ENCODE measurements at regions not wholly inside any gene's neighbourhood (a gene's known extent, or its start where the extent isn't known, plus 50 kb on each side); places are given as distances from the start of the nearest gene placed in this dataset.
A peak's percentile ranks its signal among the peaks of the same experiment; 100 is the strongest.

DNA sequence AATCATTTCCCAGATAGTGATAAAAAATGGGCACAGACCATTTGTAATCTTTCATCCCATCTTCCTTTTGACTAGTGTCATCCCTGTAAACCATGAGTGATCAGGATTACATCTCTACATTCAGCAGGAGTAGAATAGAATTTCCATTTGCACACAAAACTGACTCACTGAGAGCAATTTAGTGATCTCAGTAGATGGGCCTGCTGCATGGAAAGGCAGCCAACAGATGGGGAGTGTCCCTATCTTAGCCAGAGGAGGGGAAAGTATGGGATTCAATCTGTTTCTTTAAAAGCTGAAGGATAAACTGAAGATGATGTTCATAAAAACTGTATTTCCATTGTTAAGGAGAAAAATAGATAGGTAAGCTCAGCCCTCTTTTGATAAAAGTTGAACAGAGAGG lies 441.7 kb downstream of the ZNF521 start:
- DNase-seq: no peak

DNA sequence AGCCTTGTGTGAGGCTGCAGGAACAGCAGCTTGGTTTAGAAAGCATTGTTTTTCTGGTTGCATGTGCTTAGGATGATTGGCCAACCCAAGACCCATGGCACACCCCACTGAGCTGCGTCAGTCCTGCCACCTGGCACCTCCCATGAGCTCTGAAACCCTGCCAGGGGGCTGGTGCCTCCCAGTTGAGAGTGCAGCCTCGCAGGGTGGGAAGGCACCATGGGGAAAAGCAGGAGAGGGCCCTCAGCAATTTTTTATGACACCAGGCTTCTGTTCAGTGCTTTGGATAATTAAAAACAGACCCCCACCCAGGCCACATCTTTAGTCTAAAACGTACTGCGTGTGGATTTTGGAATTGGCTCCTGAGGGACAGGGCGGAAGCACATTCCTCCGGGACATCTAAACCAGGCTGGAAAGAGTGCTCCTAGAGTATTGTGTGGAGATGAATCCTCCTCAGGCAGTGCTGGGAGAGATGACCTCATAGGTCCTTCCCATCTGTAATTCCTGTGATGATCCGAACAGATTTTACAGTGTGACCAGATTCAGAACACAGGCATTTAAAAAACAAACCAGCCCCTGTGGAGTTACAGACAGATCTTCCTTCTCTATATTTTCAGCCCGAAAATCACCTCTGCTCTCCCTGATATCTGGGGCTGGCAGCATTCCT lies 438.3 kb downstream of the ZNF521 start:
- peak in 1 of 14 donors; percentile 72 for DNase-seq

DNA sequence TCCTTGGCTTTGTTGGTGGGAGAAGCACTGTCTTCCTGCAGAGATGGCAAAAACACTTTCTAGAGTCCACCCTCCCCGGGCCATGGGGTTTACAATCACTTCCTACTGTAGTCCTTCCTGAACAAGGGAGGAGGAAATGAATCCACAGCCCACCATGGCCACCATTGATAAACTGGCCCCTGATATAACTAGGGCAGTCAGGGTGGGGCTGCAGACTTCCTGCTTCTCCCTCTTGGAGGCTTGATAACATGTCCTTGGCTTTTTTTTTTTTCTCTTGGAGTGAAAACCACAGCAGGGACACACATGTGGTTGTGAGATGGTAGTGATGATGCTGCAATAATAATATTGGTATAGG lies 437.8 kb downstream of the ZNF521 start:
- DNase-seq: no peak

DNA sequence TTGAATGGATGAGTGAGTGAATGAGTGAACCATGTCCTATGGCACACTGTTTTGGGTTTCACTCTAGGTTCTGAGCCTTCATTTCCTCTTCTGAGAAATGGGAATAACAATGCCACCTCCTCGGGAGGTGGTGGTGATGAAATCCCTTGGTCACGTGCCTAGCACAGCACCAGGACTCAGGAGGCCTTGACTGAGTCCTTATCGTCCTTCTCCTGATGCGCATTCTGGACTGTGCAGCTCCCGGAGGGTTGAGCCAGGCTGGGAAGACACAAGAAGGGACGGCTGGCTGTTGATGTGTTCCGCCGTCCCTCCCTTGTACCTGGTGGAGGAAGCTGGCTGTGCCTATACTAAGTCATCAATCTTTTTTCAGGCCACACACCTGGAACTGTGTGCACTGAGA lies 437.3 kb downstream of the ZNF521 start:
- no peak for DNase-seq

DNA sequence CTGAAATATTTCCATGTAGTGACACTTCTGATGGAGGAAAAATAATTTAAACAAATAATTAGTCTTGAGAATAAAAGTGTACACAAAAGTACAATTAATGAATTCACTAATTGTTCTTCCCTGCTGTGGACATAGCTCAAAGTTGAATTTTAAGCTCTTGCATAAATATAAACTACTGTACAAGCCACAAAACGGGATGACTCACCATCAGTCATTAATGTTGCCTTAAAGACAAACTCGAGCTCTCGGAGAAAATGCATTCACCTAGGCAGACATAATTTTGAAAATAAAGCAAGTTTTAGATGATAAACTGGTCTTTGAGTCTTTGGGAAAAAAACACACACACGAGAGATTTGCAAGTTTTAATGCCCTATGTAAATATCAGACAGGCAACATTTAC lies 436.4 kb downstream of the ZNF521 start:
- DNase-seq: no peak

DNA sequence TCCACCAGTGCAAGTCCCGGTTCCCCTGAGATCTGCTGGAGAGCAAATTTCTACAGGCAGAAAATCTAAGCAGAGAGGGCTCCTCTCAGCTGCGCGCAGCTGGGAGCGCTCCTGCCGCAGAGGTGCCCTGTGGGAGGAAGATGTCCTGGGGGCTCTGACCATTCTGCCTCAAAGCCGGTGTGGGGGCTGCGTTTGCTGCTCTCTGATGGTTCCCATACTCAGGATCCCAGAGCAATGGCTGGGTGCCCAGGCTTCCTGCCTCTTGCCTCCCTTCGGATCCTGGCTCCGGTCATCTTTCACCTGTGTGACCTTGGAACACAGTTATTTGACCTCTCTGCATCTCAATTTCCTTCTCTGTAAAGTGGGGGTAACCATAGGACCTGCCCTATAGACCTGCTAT lies 434.2 kb downstream of the ZNF521 start:
- DNase-seq: no peak

DNA sequence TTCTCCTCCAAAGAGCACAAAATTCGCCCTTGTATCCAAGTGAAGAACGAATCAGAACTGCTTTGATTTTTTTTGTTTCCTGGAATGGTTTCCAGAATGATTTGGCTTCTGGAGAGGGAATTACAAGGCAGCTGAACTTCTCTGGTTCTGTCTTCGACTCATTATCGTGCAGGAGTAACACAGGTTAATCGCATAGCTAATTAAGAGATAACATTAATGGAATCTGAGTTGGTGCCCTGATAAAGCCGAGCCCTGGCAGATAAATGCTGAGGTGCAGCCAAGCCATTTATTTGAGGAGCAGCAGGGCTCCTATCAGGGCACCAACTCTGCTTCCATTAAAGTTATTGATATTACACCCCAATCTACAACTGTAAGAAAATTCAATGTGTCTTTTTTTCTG lies 433.7 kb downstream of the ZNF521 start:
- DNase-seq: peak in 1 of 14 donors; percentile 60

DNA sequence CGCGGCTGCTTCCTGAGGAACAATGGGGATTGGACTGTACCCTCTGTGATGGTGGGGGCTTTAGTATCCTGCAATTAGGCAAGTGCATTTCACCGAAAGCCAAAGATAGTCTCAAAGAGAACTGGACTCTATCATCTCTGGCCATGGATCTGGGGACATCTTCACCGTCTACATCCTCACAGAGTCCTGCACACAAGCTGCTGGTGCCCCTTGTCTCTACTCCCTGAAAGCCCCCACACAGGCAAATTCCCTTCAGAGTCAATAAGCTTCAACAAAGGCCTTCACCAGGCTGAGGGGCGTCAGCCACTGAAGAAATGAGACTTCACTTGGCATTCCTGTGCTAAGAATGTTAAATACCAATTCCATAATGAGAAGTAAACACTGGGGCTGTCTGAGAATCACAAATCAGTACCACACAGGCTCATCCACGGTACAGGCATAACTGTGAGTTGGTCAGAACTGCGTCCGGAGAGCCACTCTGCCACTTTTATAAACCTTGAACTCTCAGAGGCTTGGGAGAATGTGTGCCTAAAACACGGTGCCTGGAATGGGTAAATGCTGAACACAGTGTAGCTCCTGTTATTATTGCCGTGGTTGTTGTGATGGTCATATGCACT lies 432.7 kb downstream of the ZNF521 start:
- no peak for DNase-seq

DNA sequence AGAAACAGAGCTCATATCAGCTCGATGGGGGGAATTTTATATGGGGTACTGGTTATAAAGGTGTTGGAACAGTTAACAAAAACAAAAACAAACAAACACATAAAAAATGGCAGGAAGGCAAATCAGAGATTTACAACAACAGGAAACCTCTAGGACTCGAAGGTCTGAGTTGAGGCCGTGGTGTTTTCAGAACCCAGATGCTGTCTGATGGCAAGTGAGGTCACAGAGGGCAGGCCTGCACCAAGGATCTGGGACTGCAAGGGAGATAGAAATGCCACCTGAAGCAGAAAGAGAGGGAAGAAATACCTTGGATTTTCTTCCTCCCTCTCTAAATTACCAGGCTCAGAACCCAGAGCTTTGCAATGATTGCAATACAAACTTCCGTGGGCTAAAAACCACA lies 429.5 kb downstream of the ZNF521 start:
- DNase-seq: no peak

DNA sequence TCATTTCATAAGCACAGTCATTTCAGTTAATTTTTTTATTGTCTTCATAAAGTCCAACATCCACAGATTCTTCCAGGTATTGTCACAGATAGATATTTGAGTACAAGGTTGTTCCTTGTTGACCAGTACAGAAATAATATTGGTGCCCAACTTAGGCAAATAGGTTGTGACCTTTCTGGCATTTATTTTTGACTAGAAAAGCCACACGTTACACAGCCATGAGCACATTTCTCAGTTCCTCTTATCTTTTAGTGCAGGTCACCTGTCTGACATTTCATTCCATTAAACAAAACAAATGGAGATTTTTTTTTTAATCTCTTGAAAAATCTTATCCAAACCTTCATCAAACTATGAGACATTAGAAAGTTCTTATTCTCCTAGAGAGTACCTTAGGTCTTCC lies 428.8 kb downstream of the ZNF521 start:
- no peak for DNase-seq

DNA sequence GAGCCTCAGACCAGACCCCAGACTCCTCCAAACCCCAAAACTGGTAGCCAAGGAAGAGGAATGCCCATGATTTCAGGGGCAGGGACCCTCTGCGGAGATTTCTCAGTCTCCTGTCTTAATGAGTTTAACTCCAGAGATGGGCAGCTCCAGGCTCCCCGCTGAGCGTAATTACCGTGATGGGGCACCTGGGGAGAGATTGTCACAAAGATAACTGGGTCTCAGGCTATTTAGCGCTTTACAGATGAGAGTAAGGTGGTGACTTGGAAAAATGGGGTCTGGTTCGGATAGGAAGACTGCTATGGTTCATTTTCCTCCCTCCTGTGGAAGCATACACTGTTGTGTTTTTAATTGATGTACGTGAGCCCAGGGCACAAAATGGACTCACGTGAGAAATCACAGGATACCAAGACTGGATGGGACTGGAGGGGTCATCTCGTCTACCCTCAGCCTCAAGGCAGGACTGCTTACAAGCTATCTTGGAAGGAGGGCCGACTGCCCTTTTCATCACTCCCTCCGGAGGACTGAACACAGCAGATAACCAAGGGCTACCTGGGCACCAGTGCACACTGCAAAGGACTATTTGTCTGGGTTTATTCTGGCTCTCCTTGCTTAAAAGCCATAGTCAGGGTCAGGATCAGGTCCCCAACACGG lies 427.8 kb downstream of the ZNF521 start:
- no peak for DNase-seq

DNA sequence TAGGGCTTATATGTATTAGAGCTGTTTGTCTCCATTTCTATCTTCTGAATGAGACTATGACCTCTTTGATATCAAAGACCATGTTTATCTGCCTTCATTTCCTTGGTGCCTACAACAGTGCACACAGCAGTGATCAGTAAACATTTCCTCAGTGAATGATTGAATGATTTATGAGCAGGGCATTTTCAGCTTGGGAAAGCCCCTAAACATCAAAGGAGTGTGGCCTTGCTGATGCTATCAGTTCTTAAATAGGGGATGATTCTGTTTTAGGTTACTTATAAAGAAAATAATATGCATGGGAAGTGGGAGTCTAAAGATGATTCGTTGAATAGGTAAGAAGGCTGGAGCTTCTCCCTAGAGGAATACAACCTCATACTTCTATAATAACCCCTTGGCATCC lies 425.3 kb downstream of the ZNF521 start:
- no peak for DNase-seq

DNA sequence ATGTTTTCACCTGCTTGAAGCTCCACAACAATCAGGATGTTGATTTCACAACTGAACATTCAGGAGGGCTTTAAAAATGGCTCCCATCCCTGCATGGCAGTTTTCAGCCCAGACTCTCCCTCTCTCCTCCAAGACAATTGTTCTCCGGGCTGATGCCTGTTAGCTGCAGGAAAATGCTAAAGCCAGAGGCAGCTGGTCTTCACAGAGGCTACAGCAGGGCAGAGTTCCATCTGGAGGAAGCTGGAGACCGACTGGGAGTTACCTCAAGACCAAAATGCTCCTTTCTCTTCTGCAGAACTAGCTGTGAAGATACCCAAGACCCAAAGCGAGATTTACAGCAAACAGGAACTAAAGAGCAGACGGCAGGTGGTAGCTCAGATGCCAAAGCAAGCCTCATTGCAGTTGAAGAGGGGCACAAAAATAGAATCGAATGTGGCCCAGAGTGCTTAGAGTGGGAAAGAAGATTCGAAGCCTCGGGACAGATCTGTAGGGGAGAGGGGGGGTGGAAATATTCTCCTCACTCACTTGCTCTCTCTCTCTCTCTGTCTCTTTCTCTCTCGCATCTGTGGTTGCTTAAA lies 423.6 kb downstream of the ZNF521 start:
- peak in 1 of 14 donors; percentile 13 for DNase-seq

DNA sequence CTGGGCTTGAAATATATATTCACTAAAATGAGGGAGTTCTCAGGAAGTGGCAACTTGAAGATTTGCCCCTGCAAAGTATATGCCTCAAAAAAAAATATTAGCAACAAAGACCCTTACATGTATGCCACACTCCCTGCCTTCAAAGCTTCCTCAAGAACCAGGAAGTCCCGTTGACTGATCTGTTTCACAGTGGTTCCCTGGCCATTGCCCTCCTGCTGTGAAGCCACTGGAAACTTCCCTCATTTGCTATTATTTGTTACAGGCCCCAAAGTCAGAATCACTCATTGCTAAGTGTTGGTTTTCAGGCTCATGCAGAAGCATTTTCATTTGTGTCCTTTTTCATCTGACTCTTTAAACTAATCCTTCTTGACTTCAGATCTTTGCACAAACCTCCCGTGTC lies 421.5 kb downstream of the ZNF521 start:
- no peak for DNase-seq

DNA sequence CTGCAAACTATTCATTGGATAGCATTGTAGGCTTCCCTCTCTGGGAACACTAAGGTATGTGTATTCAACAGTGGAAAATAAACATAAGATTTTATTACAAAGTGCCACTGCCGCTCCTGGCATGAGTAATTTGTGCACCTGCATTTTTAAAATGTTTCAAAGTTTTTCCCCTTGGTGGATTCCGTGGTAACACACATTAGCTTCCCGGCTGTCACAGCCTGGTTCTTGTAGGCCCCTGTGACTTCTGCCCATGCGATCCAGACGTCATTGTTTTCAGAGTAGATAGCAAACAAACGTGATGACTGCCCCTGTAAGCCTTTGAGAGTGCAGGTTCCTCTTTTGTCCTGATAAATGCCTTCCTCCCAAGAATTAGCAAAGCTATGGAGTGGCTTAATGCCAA lies 421.0 kb downstream of the ZNF521 start:
- DNase-seq: no peak

DNA sequence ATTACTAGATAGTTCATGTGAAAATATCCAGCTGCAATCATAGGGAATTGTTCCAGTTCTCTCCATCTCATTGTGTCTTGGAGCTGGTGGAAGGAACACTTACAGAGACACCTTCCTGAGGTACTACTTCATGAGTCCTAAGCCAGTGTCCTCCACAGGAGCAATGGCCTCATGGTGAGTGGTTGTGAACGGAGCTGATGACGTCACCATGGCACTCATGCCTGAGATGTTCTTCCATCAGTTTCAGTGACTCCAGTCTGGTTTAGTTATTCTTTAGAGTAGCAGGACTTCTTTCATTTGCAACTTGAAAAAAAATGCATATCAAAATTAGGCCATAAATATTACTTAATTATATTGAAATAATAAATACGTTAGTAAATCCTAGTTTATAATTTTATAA lies 418.6 kb downstream of the ZNF521 start:
- no peak for DNase-seq

DNA sequence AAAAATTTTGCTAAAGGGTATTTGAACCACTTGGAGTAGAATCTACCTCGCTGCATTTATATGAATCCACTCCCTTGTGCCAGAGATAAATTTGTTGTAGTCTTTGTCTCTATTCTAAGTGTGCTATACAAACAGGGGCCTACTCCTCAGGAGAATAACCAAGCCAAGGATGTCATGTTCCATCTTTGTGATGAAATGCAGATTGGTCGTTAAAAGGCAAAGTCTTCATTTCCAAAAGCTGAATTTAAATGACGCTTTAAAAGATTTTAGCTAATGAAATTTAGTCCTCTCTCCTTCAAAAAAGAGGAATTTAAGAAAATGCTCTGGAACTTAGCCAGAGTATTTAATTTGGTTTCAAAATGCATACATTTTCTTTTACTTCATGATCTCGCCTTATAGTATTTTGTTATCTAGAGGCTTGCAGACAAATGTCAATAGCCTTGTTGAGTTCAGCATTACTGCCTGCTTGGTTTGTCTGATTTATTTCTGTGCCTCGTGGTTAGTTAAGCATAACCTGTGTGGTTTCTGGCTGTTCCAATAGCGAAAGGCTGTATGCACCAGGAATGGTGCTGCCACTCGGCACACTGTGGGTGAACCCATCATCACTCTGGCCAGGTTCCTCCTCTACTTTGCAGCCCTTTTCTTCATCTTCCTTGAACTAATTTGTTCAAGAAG lies 417.6 kb downstream of the ZNF521 start:
- no peak for DNase-seq

DNA sequence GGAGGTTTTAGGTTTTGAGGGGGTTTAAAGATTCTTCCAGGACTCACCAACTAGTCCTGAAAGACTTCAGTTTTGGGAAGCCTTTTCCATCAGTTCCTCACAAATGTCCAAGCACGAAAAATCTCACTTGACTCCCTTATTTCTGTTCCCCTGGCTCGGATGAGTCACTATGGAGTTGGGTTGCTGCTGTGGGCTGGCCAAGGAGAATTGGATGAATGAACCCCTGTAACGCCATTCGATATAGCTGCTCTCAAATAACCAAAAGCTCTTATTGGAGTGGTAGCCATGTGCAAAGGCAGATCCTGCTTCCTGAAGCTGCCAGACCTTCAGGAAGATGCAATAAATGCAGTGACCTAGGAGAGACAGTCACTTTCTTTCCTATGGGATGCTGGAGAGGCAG lies 417.0 kb downstream of the ZNF521 start:
- no peak for DNase-seq

DNA sequence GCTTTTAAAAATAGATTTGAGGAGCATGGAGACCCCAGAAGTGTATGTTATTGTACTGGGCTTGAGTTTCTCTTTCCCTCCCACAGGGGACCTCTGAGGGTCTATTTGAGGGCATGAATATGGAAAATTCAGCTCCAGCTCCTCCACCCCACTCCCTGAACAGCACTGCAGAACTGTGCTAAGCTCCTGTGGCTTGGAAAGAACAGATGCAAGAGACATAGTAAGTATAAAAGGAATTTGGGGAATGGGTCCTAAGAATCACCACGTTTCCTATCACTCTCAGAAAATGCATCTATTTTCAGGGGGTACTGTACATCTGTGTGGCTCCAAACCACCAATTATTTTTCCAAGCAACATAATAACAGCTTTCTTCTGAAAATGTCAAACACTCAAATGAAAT lies 416.1 kb downstream of the ZNF521 start:
- DNase-seq: no peak

DNA sequence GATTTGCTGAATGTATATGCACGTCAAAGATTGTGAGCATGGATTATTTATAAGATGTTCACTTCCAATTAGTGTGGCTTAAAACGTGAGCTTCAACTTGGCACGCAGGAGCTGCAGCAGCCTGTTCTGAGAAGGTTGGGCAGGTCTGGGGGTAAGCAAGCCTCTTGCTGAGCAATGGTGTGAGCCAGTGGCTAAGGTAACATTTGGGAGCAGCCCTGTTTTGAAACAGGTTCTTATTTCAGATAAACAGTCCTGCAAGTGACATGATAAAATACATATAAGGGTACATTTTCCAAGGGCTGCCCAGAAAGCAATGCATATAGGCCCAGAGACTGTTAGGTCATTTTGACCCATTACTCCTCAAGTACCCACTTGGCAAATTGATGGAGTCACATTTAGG lies 415.3 kb downstream of the ZNF521 start:
- no peak for DNase-seq

DNA sequence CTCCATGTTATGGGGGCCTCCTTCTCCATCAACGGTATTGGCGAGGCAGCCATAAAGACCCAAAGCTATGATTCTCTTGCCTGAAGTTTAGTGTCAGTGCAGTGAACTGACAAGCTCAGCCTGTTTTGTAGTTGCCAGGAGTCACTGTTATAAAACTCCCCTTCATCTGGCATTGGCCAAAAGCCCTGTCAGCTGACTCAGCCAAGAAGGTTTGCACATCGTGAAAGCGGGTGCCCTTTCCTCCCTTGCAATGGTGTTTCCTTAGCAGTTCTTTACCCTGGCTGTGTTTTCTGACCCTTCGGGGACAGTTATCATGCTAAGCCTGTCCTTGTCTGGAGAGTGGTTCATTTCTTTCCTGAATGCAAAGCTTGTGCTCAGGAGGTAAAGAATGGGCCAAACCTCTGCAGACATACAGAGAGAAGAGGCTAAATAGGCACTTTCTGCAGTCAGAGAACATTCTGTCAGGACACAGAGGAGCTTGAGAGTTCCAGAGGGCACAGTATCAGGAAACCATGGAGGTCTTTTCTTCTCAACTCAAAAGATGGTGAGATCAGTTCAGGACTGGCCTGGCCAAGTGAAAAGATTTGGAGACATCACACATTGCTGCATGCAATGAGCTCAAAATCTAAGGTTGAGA lies 414.2 kb downstream of the ZNF521 start:
- DNase-seq: peak in 6 of 14 donors; percentile 4 to 52 (median 32)

DNA sequence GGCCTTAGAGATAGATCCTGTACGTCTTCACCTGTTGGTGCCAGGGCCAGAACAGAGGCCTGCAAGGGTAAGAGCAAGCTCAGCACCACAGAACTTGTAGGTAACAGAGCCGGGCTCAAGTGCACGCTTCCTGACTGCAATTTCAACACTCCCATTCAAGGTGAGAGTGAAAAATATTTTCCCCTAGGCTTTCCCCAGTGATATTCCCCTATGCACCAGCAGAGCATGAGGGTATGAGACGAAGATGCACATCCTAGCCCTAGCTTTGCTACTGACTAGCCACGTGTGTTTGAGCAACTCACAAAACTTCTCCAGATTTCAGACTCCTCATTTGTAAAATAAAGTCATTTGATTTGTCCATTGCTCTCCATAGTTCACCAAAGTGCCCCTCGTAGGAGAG lies 411.6 kb downstream of the ZNF521 start:
- no peak for DNase-seq

All from C1 segment of cervical spinal cord (tissue), 14 donors.